ENCODE measurements at regions not wholly inside any gene's neighbourhood (a gene's known extent, or its start where the extent isn't known, plus 50 kb on each side); places are given as distances from the start of the nearest gene placed in this dataset.

DNA sequence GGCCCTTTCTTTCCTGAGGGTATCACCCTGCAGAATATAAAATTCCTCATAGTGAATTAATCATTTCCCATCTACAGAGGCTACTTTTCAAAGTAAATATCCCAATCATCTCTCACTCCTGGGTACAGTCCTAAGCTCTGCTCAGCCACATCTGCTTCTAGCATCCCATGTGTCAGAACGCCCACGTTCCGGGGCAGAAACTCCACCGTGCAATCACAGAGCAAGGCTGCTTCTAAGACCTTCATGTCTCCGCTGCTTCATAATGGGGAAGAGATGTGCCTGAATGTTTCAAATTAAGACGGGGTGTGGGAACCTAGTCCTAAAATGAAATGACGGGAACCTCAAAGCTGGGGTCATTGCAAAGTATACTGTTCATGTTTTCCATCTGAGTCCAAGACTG, 208.8 kb upstream of the GMDS start:
- DNase-seq = no peak

DNA sequence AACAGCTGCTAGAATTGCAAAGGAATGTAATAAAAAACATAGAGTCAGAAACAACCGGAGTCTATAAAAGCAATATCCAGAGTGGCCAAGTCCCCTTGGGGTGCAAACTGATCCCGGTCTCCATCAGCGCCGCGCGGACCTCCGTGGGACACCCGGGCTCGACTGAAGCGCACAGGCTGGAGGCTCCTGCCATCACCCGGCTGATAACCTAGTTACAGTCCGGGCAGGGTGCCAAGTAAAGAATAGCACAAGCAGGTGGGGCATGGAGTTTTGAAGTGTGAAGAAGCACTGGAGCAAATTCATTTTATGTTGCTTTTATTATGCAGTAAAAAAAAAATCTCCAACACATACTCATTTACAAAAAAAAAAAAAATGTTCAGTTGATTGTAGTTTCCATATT, 205.1 kb upstream of the GMDS start:
- DNase-seq = peak; percentile 17

DNA sequence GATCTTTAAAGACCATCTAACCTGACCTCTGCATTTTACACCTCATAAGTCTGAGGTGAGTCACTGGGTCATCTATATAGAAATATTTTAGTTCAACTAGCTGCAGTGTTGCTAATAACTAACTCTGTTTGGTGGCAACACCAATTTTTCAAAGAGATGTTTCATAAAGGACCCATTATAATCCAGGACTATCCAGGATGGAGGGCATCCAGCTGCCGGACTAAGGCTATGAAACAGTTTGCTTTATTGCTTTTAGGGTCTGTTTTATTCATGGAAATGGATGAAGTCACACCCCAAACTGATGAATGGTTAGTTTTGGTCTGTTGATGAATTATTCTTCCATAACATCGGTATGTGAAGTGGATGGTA, 204.2 kb upstream of the GMDS start:
- DNase-seq = no peak

DNA sequence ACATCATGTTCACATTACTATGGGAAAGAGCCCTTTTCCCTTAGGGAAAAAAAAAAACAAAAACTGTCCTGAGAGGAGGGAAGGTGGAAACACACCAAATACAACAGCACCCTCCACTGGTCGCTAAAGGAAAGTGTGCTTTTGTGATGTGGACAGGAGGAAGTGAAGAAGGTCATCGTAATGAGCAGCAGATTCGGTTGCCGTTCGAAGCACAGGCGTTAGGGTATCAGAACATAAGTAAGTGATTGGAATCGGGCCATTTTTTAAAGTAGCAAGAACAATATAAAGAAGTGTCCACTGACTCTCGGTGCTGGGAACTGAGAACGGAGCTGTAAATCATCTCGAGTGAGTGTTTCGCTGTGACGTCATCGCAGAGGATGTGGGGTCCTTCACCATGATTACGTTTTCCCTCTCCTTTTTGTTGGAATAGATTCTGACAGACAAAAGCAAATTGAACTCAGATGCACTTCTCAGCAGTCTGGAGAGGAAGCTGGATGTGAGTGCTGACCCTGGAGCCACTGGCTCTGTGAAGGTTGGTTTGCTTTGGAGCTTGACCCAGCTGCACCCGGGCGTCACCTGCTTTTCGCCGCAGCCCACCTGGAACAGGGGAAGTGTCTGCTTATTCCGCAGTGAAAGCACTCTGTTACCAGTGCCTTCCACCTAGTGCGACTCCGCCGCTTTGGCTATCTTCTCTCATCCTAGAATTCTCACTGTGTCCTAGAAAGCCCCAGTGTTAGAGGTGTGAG, 203.6 kb upstream of the GMDS start:
- peak; percentile 49 for DNase-seq

DNA sequence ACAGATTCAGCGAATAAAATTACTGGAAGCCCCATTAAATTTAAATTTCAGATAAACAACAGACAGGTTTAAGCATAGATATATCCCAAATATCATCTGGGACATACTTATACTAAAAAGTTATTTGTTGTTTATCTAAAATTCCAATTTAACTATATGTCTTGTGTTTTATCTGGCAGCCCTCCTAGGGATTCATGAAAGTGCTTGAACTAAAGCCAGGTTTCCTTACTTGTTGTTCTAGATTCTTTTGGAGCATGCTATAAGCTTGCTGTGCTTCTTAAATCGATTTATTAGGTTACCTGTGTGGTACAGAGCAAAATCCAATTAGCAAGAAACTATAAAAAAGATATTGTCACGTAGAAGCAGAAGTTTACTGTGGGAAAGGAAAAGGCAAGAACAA, 202.5 kb upstream of the GMDS start:
- no peak for DNase-seq

DNA sequence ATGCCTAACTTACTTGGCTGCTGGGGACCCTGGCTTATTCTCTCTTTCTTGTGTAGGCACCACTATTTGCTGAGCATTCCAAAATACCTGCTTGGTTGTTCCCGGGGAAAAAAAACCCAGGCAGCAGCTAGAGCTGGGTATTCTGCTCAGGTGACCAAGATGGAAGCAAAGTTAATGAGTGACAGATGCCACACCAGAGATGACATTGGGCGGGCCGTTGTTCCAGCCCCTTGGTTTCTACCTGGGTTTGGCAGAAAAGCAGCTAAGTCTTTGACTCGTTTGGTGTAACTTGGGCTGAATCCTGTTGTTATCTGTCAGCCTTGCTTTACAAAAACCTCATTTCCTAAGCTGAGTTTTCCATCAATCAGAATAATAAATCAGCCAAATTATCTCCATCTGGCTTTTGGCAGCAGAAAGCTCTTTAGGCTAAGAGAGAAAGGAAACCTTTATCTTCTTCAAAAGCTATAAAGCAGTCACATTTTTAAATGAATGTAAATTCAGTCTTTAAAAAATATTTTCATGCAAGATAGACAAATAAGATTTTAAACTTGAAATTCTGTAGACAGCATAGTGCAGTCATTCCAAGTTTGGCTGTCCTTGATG, 202.0 kb upstream of the GMDS start:
- no peak for DNase-seq

DNA sequence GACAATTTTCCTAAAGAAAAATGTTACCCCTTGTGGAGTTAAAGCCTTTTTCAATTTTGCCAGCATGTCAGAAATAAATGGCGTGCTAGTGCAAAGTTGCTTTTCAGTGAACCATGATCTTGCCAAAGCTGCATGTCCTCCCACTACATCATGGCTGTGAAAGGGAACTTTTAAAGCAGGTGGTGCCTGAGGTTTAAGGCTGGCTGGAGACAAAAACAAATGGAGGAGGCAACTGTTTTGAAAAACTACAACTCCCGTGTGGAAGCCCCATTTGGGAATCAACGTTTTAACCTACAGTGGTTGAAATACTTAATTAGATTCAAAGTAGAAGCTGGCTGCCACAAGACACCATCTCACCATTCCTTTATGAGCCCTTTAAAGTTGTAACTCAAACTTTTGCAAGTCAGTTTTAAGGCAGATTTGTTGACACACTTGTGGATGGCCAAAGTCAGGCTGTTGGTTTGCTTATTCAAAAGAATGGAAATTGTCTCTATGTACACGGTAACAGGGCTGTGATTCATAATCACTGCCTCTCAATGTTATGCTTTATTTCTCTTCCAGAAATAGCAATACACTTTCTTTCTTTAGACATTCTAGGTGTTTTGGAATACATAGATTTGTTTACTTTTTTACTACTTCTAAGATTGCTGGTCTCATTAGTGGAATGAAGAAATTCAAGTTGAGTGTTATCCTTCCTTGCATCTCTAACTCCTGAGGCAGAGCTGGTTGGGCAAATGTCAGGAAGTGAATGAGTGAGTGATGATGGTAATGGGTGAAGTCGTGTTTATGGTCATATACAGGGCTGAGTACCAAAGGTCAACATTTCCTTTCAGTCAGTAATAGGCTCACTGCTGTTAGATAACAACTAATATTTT, 196.4 kb upstream of the GMDS start:
- DNase-seq = no peak

DNA sequence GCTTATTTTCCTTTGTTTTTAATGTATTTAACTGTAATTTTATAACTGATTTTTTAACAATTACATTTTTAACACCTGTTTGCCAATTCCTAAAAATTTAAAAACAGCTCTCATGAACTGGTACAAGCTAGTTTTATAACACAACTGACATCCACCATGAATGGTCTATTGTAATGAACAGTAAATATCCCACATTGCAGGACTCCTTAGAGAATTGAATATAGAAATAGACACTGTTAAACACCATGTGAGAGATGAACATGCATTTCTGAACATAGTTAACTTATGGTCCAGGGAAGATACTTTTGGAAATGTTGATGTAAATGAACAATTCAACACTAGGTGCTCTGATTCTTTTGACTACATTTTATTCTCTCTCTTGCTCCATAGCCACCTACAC, 195.1 kb upstream of the GMDS start:
- DNase-seq = no peak

DNA sequence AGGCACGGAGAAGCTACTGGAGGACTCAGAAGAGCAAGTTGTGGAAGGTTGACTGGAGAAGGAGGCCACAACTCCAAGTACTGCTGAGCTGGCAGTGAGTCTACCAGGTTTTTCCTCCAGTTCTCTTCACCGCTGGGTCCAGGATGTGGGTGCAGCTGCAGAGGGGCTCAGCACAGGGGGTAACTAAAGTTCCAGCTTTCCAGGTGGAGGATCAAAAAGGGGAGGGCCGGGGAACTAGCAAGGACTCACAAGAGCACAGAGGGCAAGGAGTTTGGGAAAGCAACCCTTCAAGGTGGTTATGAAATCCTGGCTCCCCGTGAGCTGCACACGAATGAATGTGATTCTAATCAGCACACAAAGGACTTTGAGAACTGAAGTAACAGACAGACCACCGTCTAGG, 194.2 kb upstream of the GMDS start:
- DNase-seq = no peak

DNA sequence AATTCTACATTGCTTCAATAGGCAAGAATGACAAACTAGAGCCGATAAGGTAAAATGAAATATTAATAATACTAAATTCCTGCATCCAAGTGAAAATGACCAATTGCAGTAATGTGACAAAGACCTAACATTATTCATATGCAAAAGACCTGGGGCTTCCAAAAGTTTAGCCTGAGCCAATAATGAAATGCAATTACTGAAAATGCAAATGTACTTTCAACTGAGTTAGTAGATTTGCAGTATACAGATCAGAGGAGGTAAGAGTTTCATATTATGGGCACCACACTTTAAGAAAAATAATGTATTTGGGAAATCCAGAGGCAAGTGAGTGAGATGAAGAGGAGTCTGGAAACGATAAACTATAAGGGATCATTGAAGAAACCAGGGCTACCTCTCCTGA, 193.7 kb upstream of the GMDS start:
- no peak for DNase-seq

DNA sequence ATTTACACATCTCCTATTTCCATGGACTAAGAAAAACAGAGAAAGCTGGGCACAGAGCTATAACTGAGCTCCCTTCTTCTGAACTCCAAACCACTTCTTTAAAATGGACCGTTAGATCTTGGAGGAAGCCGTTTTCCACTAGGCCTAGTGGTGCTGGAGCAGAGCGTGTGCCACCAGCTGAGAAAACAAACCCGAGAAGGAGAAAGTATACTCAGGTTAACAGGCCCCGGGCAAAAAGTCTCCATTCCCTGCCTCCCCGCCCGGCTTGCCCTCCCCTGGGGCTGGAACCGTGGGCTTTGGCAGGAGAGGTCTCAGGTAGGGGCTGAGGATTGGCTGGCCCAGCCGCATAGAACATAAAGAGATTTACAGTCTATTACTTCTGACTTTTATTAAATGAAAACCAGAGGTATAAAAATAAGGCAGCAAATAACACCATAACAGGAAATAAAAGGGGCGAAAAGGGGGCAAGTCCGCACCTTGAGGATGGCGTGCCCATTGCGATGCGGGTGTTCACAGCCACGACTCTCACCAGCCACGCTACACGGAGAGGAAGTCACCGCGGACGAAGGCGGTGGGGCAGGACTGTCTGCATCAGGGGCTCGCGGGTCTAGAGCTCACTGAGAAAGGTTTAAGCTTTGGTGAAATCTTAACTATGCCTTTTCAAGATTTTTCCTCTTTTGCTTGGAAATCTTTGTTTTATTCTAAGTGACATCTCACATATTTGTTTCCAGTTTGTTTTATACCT, 191.2 kb upstream of the GMDS start:
- no peak for DNase-seq

DNA sequence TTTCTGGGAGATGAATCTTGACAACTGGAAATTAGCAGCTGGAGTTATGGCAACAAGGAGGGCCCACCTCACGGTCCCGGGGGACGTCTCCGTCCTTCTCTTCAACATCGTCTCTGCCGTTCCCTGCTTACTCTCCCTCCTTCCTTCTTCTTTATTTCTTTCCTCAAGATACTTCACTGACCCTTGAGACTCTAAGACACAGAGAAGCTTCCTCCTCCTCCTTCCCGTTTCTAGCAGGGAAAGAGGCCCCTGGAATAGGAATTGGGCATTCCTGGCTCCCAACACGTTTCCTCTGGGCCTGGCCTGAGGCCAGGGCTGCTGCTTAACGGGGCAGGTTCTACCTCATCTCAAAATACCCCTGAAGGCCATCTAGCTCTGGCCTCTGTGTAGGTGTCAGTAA, 189.9 kb upstream of the GMDS start:
- no peak for DNase-seq

DNA sequence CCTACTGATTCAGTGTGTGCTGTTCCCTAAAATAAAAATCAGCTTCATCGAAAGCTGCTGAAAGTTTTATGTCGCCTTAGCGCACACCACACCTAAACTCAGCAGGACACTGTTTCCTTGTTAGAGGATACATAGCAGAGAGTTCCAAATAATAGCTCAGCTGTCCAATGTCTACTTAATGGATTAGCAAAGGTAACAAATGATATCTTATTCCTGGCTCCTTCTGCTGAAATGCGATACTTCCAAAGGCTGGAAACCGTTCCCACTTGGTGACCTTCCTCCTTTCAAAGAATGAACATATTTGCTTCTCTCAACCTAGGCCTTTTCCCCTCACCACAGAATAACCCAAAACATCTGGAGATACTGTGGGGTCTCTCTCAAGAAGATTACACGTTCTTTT, 189.5 kb upstream of the GMDS start:
- no peak for DNase-seq

DNA sequence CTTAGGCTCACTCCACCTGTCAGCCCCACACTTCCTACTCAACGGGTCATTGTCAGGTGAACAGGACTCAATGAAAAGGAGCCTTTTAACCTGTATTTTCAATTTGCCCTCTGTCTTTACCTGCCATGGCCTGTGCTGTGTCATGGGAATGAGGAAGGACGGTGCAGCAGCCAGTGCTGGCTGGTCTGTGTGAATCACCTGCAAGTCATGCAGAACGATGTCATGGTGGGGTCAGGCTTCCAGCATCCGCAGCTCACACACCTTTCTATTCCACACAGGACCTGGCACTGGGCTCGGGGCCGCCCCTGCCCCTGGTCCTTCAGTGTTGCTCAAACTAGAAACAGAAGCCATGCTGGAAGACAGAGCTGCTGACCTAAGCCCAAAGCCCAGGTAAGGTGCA, 188.7 kb upstream of the GMDS start:
- no peak for DNase-seq

DNA sequence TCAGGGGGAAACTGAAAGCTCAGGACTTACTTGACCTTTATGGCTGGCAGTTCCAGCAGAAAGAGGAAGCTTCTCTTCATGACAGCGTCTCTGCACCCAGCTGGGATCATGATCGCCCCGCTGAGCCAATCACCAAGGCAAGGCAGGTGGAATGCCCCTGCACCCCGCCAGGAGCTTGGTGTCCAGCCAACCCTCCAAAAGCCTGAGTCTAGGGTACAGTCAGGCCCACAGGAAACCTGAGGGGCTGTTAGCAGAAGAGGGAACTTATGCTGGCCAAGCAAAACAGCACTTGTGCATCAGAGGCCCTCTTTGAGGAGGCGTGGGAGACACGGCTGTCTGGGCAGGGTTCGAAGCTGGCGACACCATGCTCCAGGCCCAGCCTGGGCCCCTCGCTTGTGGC, 188.3 kb upstream of the GMDS start:
- no peak for DNase-seq

DNA sequence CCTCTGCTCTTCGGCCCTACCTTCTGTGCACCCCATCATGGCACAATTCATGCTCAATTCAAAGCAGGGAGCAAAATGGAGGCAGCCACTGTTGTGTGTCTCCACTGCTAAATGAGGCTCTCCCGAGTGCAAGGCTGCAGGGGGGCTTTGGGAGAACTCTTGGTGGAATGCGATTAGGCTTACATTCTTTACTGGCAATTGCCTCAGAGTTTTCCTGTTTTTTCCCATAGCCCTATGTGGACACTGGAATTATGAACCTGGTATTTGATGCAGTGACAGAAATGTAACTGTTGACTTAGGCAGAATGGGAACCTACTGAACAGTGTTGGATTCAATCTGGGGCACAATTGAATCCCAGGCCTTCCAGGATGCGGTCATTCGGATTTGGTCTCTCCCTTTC, 187.9 kb upstream of the GMDS start:
- DNase-seq = no peak

DNA sequence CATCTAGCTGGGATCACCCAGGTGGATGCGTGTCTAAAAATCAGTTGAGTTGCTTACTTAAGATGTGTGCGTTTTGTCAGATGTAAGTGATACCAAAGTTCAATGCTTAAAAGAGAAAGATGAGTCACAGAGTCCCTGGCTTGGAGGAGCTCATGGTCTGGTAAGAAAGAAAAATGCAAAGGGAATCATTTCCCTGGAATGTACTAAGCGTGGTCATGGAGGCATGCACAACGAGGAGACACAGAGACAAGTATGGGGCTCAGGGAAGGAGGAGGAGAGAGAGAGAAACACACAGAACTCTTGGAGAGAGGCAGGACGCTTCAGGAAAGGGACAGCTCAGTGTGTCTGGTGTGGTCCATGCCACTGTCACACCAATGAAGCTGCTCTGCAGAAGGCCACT, 186.9 kb upstream of the GMDS start:
- no peak for DNase-seq

DNA sequence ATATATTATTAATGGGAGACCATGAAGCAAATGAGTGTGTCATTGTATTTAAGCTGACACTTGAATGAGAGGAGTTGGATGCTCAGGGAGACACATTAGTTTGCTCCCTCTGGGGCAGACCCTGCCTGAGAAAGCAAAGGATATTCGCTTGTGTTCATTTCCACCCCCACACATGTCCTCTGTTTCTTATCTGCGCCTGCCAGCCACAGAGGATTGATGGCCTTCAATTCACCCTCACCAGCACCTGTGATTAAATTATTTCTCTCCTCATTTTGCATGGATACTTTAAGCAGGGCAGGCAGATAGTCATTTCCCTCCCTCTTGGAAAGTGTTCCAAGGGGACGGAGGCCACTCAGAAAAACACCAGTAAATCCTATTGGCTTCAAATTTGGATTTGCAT, 185.2 kb upstream of the GMDS start:
- no peak for DNase-seq

DNA sequence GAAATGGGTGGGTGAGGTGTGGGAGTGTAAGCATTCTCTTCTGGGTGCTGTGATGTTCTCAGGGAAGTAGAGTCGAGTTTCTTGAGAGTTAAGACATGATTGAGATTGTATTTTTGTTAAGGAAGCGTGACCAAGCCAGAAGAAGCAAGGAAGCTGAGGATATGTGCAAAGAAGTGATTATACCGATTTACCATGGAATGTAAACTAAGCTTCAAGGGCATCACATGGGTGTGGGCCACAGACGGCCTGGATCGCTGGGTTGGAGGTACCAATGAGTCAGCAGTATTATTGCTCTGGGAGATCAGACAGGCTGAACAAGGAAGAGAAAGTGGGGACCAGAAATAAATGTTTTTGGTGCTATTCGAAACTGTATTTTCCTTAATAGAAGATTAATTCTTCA, 184.1 kb upstream of the GMDS start:
- no peak for DNase-seq

DNA sequence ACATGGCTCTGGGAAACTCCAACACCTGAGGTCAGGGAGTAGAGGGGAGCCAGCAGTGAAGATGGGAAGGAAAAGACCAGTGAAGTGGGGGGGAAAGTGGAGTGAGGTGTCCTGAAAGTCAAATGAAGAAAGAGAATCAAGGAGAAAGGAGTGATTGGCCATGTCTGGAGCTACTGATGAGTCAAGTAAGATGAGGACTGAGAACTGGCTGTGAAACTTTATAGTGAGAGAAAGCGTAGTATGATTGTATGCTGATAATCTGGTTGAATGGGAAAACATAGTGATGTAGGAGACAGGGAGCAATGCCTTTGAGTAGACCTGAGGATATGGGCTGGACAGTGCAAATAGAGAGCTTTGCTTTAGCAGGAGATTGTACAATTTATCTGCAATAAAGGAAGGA, 183.6 kb upstream of the GMDS start:
- no peak for DNase-seq

DNA sequence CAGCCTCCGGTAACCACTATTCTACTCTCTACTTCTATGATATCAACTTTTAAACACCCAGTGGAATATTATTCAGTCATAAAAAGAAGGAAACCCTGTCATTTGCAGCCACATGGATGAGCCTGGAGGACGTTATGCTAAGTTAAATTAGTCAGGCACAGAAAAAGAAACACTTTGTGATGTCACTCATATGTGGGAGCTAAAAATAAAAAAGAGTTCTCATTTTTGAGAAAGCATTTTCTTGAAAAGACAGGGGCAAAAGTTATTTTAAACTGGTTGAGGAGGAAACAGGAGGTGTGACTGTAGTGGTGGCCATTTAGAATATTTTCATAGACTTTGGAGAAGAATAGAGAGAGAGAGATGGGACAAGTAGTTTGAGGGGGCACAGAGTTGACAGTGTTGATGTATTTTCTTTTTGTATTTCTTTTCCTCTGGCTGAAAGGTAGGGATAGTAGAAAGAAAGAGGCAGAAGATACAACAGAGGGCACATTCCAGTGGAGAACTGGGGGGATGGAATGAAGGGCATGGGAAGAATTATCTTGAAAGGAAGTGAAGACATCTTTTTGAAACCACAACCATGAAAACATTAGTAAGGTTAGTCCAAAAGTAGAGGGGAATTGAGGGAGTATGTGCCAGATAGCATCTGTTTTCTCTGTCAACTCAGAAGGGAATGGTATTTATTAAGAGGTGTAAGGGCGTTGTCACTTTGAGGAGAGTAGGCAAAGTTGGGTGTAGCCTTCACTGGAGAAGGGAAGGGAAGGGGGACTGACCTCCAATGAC, 181.3 kb upstream of the GMDS start:
- no peak for DNase-seq

DNA sequence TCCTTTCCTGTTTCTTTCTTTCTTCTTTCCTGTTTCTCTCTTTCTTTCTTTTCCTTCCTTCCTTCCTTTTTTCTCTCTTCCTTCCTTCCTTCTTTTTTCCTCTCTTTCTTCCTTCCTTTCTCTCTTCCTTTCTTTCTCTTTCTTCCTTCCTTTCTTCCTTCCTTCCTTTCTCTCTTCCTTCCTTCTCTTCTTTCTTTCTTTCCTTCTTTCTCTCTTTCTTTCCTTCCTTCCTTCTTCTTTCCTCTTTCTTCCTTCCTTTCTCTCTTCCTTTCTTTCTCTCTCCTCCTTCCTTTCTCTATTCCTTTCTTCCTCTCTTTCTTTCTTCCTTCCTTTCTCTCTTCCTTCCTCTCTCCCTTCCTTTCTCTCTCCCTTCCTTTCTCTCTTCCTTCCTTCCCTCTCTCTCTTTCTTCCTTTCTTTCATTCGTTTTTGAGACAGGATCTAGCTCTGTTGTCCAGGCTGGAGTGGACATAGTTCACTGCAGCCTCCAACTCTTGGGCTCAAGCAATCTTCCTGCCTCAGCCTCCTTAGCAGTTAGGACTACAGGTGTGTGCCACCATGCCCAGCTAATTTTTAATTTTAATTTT, 170.8 kb upstream of the GMDS start:
- DNase-seq = no peak

All from DMS79 (cell line).